ENCODE measurements at regions not wholly inside any gene's neighbourhood (a gene's known extent, or its start where the extent isn't known, plus 50 kb on each side); places are given as distances from the start of the nearest gene placed in this dataset.
"Not testable (repeated sequence)": the region's sequence is repeated elsewhere in the genome, so short reads cannot be mapped to it uniquely, and the experiment has no call there.

DNA sequence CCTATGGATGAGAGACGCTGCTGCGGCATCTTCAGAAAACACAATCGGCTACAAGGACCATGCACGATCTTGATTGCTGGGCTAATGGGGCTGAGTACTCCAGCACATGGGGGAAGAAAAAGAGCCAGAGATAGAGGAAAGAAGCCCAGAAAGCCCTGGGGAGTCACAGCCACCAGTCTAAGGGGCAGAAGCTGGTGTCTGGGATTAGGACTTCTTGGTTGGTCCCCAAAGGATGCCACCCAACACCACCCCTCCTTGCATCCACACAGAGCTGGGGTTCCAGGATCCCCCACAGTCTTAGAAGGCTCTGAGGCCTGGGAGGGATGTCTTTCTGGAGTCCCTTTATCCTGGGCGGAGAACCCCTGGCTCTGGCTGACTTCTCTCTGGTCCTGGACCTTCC is 98.4 kb upstream of the TARDBP start:
- no peak for FAIRE-seq

DNA sequence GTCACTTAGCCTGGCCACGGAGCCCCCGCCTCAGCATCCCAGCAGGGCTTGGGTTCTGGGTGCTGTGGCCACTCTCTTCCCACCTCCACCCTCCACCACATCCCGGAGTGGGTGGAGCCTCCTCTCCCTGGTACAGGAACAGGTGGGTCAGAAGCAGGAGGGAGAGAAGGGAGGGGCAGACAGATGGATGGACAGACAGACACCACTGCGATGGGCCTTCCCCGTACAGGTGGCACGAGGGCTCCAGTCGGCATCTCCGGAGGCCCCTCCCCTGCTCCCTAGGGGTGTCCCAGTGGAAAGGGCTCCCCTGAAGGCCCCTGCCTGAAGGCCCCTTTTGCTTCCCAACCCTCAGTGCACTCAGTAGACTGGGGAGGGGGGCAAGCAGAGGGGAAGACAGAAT is 96.9 kb upstream of the TARDBP start:
- no peak for FAIRE-seq

DNA sequence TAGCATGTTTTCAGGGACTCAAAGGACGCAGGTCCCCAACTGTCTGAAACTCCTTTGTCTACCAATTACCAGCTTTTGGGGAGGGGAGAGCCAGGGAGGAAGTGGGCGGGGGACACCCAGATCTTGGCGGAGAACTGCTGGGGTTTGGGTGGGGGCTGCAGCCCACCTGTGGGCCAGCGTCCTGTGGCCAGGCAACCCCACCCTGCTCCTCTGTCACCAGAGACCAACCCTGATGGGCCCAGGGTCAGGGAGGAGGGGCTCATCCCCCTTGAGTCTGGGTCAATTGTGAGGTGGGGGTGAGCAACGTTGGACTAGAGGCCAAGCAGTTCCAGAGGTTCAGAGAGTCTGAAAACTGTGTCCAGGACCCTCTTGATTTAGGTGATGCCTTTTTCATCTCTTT is 96.1 kb upstream of the TARDBP start:
- FAIRE-seq: no peak

GRCh38 chr1:10916991-10917390 is 95.5 kb upstream of the TARDBP start:
- no peak for FAIRE-seq

DNA sequence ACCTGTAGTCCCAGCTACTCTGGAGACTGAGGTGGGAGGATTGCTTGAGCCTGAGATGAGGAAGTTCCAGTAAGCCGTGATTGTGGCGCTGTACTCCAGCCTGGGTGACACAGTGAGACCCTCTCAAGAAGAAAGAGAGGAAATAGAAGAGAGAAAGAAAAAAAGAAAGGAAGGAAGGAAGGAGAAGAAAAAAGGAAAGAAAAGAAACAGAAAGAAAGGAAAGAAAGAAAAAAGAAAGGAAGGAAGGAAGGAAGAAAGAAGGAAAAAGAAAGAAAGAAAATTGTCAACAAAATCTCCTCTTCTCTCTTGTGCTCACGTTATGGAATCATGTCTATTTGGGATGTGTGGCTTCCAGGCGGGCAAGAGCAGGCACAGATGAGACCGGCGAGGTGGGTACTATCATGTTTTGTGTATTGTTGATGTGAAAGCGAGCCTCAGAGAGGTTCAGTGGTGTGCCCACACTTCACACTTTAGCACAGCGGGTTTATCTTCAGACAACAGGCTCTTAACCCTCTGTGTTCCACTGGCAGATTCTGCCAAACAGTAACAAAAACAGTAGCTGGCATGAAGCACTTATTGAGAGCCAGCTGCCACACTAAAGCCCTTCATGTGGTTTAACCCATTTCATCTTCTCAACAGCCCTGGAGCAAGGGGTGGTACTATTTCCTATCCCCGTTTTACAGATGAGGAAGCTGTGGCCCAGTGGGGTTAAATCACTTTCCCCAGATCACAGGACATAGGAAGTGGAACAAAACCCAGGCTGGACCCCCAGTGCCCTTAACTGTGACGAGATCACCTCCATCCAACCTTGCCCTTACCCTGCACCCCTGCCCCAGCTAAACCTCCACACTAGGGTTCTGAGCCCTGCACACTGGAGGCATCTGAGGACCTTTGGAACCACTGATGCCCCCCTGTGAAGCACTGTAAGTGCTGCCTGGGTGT is 94.7 kb upstream of the TARDBP start:
- no peak for FAIRE-seq

DNA sequence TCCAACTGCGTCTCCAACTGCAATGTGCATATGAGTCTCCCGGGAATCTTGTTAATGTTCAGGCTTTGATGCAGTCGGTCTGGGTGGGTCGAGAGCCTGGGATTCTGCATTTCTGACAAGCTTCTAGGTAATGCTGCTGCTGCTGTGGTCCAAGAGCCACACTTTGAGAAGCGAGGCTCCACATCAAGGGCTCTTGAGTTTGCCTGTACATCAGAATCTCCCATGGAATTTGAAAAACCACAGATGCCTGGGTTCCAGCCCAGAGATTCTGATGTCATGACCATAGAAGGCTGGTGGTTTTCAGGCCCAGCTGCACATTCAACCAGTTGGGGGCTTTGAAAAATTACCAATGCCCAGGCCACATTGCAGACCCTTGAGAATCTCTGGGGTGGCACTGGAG is 93.9 kb upstream of the TARDBP start:
- FAIRE-seq: no peak

DNA sequence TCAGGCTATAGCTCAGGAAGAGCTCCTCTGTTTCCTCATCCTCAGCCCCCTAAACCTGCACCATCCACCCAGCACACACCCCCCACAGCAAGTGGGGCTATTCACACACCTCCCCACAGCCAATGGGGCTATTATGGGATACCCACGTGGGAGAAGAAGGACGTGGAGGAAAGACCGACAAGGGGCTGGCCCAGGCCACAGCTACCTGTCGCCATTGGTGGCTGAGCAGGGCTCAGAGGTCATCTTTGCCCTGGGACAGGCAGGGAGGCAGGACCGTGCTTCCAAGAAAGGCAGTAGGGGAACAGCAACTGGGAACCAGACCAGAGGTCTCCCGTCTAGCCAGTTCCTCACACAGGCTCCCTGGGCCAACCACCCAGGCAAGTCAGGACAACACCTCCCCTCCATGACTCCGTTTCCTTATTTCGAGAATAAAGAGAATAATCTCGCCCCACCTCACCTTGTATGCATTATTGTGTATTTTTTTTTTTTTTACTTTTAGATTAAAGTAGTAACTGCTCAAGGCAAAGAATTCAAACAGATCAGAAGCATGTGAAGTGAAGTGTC is 92.3 kb upstream of the TARDBP start:
- no peak for FAIRE-seq

GRCh38 chr1:10922315-10923060 is 90.0 kb upstream of the TARDBP start:
- FAIRE-seq: not testable (repeated sequence)

DNA sequence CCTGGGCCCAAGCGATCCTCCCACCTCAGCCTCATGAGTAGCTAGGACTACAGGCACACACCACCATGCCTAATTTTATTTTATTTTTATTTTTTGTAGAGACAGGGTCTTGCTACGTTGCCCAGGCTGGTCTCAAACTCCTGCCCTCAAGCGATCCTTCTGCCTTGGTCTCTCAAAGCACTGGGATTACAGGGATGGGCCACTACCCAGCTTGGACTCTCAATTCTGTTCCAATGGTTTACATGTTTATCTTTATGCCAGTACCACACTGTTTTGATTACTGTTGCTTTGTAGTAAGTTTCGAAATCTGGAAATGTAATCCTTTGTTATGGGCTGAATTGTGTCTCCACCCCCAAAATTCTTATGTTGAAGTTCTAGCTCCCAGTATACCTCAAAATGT is 88.4 kb upstream of the TARDBP start:
- no peak for FAIRE-seq

DNA sequence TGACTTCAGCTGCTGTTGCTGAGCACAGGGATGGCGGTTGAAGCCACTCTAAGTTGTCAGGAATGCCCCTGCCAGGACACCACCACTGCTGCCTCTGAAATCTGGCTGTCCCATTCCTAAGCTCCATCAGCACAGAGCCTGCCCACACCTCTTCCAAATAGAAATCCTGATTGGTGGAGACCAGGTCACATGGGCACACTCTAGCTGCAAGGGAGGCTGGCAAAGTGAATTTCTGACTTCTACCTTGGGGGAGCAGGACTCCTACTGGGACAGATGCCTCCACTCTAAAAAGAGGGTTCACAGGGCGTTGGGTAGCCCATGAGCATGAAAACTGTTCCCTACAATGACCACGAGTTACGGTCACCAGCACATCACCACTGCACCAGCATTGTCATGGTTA is 83.8 kb upstream of the TARDBP start:
- no peak for FAIRE-seq

GRCh38 chr1:10932088-10932487 is 80.4 kb upstream of the TARDBP start:
- FAIRE-seq: no peak

DNA sequence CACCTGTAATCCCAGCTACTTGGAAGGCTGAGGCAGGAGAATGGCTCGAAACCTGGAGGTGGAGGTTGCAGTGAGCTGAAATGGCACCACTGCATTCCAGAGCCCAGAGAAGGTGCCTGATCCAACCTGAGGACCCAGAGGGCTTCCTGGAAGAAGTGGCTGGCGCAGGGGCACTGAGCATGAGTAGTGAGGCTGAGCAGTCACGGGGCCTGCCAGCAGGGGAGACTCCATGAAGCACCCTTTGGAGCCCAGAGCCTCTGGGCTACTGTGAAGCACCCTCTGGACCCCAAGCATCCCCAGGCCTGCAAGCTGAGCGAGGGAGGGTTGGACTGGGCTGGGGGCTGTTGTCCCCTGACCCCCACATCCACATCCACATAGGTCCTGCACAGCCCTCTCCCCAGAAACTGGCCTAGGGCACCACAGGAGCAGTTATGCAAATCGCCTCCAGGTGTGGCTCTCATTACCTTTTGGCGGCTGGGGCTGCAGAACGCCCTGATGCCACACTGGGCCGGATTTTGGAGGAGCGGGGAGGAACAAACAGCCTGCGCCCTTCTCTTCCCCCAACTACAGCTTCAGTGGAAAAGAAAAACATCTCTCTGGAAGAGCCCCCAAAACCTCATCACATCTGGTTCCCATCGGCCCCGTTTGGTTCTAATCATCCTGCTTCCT is 78.2 kb upstream of the TARDBP start:
- no peak for FAIRE-seq

- FAIRE-seq: no peak
Measured at GRCh38 chr1:10935246-10935645, 77.2 kb upstream of the TARDBP start.

DNA sequence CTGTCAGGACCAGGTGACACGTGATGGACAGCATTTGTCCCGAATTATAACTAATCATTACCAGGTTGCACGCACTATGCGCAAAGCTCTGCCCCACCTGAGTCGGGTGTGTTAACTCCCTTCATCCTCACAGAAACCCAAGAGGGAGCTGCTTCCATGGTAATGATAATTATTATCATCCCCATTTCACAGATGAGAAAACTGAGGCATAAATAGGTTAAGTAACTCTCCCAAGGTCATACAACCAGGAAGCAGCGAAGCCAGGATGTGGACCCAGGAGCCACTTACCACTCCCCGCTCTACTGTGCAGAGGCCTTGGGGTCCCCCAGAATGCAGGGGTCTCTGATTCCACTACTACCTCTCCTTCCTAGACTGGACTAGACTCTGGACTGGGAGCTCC is 76.7 kb upstream of the TARDBP start:
- FAIRE-seq: no peak

GRCh38 chr1:10936998-10937901 is 75.2 kb upstream of the TARDBP start:
- no peak for FAIRE-seq

GRCh38 chr1:10938741-10939417 is 73.6 kb upstream of the TARDBP start:
- FAIRE-seq: no peak

DNA sequence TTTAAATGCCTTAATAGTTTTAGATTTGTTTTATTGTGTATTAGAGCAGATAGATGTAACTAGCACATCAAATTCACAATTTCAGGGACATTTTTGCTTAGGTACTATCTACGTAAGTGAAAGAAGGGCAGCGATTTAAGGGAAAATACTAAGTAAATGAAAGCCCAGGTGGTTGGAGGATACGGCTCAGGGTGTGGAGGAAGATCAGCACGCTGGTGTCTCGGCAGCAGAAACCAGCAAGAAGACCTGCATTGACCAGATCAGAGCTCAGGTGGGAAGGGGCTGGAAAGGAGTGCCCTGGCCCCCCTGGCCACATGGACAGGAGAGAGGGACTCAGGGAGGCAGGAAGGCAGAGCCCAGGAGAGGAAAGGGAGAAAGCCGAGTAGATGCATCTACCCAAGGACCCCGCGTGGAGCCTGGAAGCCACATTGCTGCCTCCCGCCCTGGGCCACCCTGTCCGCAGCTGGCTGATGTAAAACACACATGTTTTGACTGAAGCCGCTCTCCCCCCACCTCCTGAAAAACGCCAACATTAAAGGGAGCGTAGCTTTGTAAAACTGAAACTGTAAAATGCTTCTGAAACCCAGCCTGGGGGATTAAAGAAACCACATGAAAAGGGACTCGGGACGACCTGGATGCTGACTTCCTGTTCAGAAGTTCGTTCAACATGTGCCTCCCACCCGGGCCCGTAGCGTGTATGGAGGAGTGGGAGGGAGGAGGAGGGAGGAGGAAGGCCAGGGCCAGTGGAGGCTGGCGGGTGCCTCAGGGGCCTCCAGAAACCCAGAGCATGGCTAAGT is 72.6 kb upstream of the TARDBP start:
- FAIRE-seq: peak; percentile 74

GRCh38 chr1:10940451-10940804 is 72.0 kb upstream of the TARDBP start:
- FAIRE-seq: no peak

GRCh38 chr1:10940838-10941237 is 71.6 kb upstream of the TARDBP start:
- no peak for FAIRE-seq

GRCh38 chr1:10941891-10942541 is 70.4 kb upstream of the TARDBP start:
- no peak for FAIRE-seq
